GM21423 (cell line): ENCODE measurements at regions not wholly inside any gene's neighbourhood (a gene's known extent, or its start where the extent isn't known, plus 50 kb on each side); places are given as distances from the start of the nearest gene placed in this dataset.

Experiments
- ATAC-seq: cut with Tn5 transposase; IDR thresholded peaks from one replicate; pipeline ENCODE4 v1.9.1; 2021; ENCODE audit warnings: mild to moderate bottlenecking, moderate library complexity; ENCODE audit not compliant: unreplicated experiment

- ATAC-seq, result no peak
Observed at GRCh38 chr1:98003442-98003841, 82.6 kb upstream of the DPYD start.

- ATAC-seq, result no peak
Observed at GRCh38 chr1:98002288-98002687, 81.5 kb upstream of the DPYD start.

- no peak for ATAC-seq
Observed at GRCh38 chr1:98001764-98002163, 80.9 kb upstream of the DPYD start.

- ATAC-seq, result no peak
Observed at GRCh38 chr1:97999320-97999719, 78.5 kb upstream of the DPYD start.

- no peak for ATAC-seq
Observed at GRCh38 chr1:97996880-97997279, 76.0 kb upstream of the DPYD start.

GRCh38 chr1:97989094-97989680 lies 68.4 kb upstream of the DPYD start:
- no peak for ATAC-seq

GRCh38 chr1:97986041-97987005 lies 65.5 kb upstream of the DPYD start:
- ATAC-seq, result no peak

- no peak for ATAC-seq
Observed at GRCh38 chr1:97983126-97983525, 62.3 kb upstream of the DPYD start.

GRCh38 chr1:97980530-97980929 lies 59.7 kb upstream of the DPYD start:
- ATAC-seq, result no peak

- ATAC-seq, result no peak
Observed at GRCh38 chr1:97976801-97977200, 56.0 kb upstream of the DPYD start.
